ENCODE measurements at regions not wholly inside any gene's neighbourhood (a gene's known extent, or its start where the extent isn't known, plus 50 kb on each side); places are given as distances from the start of the nearest gene placed in this dataset.

DNA sequence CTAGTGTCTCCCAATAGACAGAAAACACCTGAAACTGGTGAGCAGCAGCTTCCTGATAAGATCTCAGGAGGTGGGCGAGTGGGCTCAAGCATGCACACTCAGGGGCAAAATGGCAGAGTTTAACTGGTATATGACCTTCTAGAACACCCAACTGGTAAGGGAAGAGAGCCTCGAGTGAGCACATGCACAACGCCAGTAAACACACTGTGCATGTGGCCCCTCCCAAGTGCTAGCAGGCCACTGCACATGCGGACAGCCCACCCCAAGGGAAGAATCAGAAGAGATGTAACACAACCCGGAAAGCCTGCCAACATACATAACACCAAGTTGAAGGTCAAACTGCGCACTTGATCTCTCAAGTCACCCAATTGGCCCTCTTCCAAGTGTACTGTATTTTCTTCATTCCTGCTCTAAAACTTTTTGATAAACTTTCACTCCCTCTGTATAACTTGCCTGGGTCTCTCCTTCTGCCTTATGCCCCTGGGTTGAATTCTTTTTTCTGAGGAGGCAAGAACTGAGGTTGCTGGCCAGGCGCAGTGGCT is 138.2 kb downstream of the GLUL start (continued):
- TF ChIP-seq RFX5 (IDR thresholded peaks at IDR 0.05; ENCODE audit: low read depth, low read length) (no peak), MBD2 (IDR thresholded peaks at IDR 0.05; ENCODE audit: borderline replicate concordance, low read depth) (no peak), ARHGAP35 (IDR thresholded peaks at IDR 0.05; ENCODE audit: partially characterized antibody) (no peak), NR4A1 (CRISPR knock-in tag; IDR thresholded peaks at IDR 0.05) (no peak), NR4A1 (tag; IDR thresholded peaks at IDR 0.05) (no peak), TOE1 (IDR thresholded peaks at IDR 0.05; ENCODE audit: borderline replicate concordance) (no peak), TOE1 (CRISPR knock-in tag; IDR thresholded peaks at IDR 0.05; ENCODE audit: borderline replicate concordance, low read depth) (no peak), ATF7 (IDR thresholded peaks at IDR 0.05) (no peak), MED1 (CRISPR knock-in tag; IDR thresholded peaks at IDR 0.05; ENCODE audit: borderline replicate concordance) (no peak), NR2C1 (IDR thresholded peaks at IDR 0.05) (no peak), NR2C1 (tag; IDR thresholded peaks at IDR 0.05) (no peak), ZNF384 (IDR thresholded peaks at IDR 0.05; ENCODE audit: low read depth, low read length) (no peak), ETS2 (tag; IDR thresholded peaks at IDR 0.05; ENCODE audit: borderline replicate concordance, poor library complexity, severe bottlenecking) (no peak), TBL1XR1 (IDR thresholded peaks at IDR 0.05; ENCODE audit: low read length in 2 of 2) (no peak), PTRF (tag; IDR thresholded peaks at IDR 0.05) (no peak), NFIC (IDR thresholded peaks at IDR 0.05) (peak; percentile 87)
- TF ChIP-seq, protein P1, sequence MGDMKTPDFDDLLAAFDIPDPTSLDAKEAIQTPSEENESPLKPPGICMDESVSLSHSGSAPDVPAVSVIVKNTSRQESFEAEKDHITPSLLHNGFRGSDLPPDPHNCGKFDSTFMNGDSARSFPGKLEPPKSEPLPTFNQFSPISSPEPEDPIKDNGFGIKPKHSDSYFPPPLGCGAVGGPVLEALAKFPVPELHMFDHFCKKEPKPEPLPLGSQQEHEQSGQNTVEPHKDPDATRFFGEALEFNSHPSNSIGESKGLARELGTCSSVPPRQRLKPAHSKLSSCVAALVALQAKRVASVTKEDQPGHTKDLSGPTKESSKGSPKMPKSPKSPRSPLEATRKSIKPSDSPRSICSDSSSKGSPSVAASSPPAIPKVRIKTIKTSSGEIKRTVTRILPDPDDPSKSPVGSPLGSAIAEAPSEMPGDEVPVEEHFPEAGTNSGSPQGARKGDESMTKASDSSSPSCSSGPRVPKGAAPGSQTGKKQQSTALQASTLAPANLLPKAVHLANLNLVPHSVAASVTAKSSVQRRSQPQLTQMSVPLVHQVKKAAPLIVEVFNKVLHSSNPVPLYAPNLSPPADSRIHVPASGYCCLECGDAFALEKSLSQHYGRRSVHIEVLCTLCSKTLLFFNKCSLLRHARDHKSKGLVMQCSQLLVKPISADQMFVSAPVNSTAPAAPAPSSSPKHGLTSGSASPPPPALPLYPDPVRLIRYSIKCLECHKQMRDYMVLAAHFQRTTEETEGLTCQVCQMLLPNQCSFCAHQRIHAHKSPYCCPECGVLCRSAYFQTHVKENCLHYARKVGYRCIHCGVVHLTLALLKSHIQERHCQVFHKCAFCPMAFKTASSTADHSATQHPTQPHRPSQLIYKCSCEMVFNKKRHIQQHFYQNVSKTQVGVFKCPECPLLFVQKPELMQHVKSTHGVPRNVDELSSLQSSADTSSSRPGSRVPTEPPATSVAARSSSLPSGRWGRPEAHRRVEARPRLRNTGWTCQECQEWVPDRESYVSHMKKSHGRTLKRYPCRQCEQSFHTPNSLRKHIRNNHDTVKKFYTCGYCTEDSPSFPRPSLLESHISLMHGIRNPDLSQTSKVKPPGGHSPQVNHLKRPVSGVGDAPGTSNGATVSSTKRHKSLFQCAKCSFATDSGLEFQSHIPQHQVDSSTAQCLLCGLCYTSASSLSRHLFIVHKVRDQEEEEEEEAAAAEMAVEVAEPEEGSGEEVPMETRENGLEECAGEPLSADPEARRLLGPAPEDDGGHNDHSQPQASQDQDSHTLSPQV (IDR thresholded peaks at IDR 0.05), result peak; percentile 49; the same call in 1 of the 2 replicates
- TF ChIP-seq, protein P2, sequence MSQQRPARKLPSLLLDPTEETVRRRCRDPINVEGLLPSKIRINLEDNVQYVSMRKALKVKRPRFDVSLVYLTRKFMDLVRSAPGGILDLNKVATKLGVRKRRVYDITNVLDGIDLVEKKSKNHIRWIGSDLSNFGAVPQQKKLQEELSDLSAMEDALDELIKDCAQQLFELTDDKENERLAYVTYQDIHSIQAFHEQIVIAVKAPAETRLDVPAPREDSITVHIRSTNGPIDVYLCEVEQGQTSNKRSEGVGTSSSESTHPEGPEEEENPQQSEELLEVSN (IDR thresholded peaks at IDR 0.05; ENCODE audit: borderline replicate concordance in 1 of 2, extremely low read depth in 1 of 2, insufficient read depth in 1 of 2, insufficient read length in 1 of 2, low read depth in 1 of 2, low read length in 1 of 2, poor library complexity in 1 of 2, severe bottlenecking in 1 of 2), result peak; percentile 36 to 61
- TF ChIP-seq, protein P3, sequence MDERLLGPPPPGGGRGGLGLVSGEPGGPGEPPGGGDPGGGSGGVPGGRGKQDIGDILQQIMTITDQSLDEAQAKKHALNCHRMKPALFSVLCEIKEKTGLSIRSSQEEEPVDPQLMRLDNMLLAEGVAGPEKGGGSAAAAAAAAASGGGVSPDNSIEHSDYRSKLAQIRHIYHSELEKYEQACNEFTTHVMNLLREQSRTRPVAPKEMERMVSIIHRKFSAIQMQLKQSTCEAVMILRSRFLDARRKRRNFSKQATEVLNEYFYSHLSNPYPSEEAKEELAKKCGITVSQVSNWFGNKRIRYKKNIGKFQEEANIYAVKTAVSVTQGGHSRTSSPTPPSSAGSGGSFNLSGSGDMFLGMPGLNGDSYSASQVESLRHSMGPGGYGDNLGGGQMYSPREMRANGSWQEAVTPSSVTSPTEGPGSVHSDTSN (CRISPR knock-in tag; IDR thresholded peaks at IDR 0.05; ENCODE audit: low read depth), result no peak
- TF ChIP-seq, protein P3 (tag; conservative IDR thresholded peaks at IDR 0.05; ENCODE audit: low read depth), result no peak

Measured in K562 (cell line).